Fibroblast of mammary gland (primary cell): ENCODE measurements at regions not wholly inside any gene's neighbourhood (a gene's known extent, or its start where the extent isn't known, plus 50 kb on each side); places are given as distances from the start of the nearest gene placed in this dataset.

Experiments used
- DNase-seq: peaks from one replicate; pipeline ENCODE4 v3.0.0-alpha.2; 2010; ENCODE audit warnings: low read depth
- H3K4me3 ChIP-seq: 2 replicates; pipeline ENCODE4 v1.5.1; 2011; ENCODE audit warnings: low read depth, mild to moderate bottlenecking, low read length, moderate library complexity; ENCODE audit not compliant: control insufficient read depth
- CTCF ChIP-seq: conservative IDR thresholded peaks from 2 replicates; pipeline ENCODE4 v1.5.1; 2011; ENCODE audit warnings: low read depth, low read length, inconsistent platforms; ENCODE audit not compliant: control insufficient read depth, insufficient read depth

- no peak for DNase-seq
- H3K4me3 ChIP-seq: no peak overlapping the region
- no peak for TF ChIP-seq CTCF
Observed at GRCh38 chr2:129133692-129134641, 815.3 kb upstream of the HS6ST1 start.

GRCh38 chr2:129135017-129135416 is 816.3 kb upstream of the HS6ST1 start:
- no peak for TF ChIP-seq CTCF
- H3K4me3 ChIP-seq: no peak overlapping the region
- DNase-seq: no peak

DNA sequence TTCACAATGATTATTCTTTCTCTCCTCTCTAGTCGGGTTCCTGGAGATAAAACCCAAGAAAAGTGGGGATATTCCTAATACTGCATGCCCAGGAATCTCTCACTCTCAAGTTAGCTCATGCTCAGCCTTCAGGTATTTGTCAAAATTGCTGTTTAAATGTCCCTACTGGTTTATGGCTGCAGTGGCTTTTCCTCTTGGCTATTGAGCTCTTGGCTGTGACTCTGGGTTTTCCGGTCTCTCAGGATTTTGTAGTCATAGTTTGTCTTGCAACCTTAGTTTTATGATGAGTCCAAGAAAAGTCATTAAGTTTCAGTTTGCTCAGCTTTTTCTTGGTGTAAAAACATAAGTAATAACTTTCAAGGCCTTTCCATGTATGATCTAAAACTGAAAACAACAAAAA is 820.7 kb upstream of the HS6ST1 start:
- TF ChIP-seq CTCF: no peak
- no peak overlapping the region for H3K4me3 ChIP-seq
- DNase-seq: no peak

GRCh38 chr2:129142465-129142864 is 823.8 kb upstream of the HS6ST1 start:
- DNase-seq: no peak
- no peak for TF ChIP-seq CTCF
- no peak overlapping the region for H3K4me3 ChIP-seq

DNA sequence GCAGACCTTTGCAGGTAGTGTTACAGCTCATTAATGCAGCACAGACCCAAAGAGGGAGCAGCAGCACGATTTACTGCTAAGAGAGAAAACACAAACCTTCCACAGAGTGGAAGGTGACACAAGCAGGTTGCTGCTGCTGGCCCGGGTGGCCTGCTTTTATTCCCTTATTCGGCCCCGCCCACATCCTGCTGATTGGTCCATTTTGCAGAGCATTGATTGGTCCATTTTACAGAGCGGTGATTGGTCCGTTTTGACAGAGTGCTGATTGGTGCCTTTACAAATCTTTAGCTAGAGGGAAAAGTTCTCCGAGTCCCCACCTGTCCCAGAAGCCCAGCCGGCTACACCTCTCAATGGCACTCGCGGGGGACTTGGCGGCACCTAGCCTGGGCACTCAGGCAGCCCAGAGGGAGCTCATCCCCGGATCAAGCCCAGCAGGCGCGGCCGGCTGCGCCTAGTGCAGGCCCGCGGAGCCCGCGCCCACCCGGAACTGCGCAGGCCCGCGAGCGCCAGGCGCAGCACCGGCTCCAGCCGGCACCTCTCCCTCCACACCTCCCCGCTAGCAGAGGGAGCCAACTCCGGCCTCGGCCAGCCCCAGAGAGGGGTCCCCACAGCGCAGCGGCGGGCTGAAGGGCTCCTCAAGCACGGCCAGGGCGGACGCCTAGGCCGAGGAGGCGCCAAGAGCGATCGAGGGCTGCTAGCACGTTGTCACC is 825.6 kb upstream of the HS6ST1 start:
- DNase-seq: no peak

DNA sequence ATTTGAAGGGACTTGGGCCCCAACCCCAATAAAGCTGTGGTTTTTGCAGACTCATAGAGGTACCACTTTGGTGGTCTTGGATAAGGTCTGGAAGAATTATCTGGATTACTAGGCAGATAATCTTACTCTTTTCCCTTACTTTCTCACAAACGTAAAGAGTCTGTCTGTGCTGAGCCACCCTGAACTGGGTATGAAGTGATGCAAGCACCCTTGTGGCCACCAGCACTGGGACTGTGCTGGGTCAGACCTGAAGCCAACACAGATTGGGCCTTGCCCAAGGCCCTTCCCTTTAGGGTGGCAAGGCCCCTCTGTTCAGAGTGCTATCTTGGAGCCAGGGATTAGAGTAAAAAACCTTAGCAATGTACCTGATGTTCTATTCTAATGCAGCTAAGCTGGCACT is 827.0 kb upstream of the RAB6C start:
- H3K4me3 ChIP-seq: no peak overlapping the region
- no peak for DNase-seq
- no peak for TF ChIP-seq CTCF

More for the DNA sequence above, 825.6 kb upstream of the HS6ST1 start:
- no peak for TF ChIP-seq CTCF
- H3K4me3 ChIP-seq: no peak overlapping the region
